ENCODE measurements at regions not wholly inside any gene's neighbourhood (a gene's known extent, or its start where the extent isn't known, plus 50 kb on each side); places are given as distances from the start of the nearest gene placed in this dataset.

DNA sequence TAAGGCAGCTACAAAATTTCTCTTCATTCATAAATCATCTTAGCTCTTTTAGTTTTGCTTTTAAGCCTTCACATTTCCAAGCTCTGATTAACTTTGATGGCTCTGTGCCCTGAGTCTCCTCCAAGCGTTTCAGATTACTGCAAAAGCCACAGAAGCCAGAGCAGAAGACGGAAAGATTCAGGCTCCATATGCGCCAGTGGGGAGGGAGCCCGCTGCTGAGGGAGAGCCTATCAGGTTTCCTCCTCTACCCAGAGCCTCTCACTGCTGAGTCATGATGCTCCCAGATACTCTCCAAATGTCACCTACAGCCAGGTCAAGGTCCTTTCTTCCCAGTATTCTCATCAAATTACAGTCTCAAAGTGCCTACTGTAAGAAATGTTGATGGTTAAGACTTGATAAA is 193.6 kb downstream of the RAP2A start:
- no peak for DNase-seq (ENCODE audit: low spot score in 2 of 2)
- FAIRE-seq = no peak

DNA sequence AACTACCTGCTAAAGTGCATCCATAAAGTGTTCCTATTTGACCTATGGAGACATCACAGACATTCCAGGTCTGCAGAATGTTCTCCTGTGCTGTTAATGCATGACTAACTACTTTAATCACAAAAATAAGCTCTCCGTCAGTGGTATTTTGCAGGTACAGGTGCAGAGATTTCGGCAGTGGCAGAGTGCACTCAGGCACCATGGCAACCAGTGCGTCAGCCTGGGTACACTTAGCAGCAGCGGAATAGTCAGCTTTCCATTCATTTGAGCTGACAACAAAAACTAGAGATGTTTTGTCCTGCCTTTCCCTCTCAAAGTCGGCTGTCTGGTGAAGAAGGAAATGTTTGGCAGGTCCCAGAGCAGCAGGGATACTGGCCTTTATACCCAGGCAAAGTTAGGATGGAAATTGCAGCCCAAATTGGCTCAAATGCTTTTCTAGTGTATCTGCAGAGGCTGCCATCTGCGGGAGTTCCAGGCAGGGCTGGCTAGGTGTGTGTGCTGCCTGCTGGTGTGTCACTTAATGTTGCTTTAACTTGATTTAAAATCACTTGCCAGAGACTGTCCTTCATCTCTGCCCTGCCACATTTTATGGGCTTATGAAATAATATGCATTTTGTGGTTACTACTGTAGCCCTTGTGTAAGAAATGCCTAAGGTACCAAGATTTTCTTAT is 195.8 kb downstream of the RAP2A start:
- FAIRE-seq = no peak
- DNase-seq (ENCODE audit: low spot score in 2 of 2) = no peak

- FAIRE-seq (no peak), DNase-seq (ENCODE audit: low spot score in 2 of 2) (no peak)
Measured at GRCh38 chr13:97630725-97631124, 196.8 kb downstream of the RAP2A start.

DNA sequence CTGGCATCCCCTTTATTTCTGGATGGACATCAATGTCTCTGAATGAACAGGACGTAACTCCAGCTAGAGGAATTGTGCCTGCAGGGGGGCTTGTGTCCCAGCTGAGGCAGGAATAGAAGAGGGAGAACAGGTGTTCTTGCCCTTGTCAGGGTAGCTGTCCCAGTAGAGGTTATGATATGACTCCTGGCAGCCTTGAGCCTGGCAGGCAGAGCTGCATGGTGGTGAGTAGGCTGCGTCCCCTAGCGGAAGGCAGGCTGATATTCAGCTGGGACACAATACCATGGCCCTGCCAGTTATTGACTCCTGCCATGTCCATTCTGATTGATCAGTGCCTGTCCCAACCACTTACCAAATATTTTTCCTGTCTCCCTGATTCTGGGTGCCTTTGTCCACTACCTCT is 197.2 kb downstream of the RAP2A start:
- DNase-seq (ENCODE audit: low spot score in 2 of 2) (no peak), FAIRE-seq (no peak)

DNA sequence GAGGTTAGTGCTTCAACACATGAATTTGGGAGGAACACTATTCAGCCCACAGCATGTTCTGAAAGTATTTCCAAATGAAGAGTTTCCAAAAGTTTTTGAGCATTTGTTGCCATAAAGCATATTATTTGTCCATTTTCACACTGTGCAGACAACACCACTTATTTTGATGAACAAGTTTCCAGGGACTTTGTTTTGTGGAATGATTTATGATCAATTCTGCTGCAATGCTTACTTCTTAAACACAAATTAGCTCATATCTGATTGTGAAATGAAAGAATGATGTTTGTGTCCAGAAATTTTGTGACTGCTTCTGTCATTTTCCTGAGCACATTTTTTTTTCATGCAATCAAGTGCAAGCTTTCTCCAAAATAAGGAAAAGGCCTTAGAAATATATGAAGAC is 205.3 kb downstream of the RAP2A start:
- no peak for FAIRE-seq
- no peak for DNase-seq (ENCODE audit: low spot score in 2 of 2)

- DNase-seq (ENCODE audit: low spot score in 2 of 2) (no peak), FAIRE-seq (no peak)
Measured at GRCh38 chr13:97640268-97640667, 206.3 kb downstream of the RAP2A start.

DNA sequence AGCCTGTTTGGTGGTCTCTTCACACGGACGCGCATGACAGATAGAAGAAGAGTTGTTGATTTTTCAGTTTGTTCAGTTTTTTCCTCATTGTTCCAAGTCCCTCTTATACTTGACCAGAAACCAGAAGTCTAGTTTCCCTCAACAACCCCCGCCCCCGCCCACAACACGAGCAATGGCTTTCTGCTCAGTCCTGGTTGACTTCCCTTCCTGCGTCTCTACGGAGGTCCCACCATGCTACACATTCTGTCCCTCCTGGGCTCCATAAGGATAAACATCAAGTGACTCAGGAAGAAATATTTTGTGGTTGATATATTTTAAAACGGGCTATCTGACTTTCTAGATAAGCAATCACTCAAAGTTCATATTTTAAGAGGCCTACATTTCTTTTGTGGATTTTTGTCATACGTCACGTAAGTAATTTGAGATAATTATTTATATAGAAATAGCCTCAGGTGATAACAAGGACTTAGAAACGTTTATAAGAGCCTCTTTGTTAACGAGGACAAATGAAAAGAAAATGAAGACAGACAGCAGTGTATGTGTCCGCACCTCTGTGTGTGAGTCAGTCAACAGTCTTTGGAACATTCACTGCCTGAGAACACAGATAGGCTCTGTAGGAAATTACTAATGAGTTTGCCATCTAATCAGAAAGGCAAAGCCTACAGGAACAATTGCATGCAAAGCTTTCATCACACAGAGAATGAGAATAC is 214.4 kb downstream of the RAP2A start:
- DNase-seq (ENCODE audit: low spot score in 2 of 2) (no peak), FAIRE-seq (no peak)

GRCh38 chr13:97648881-97649224 is 214.9 kb downstream of the RAP2A start:
- FAIRE-seq (no peak), DNase-seq (ENCODE audit: low spot score in 2 of 2) (no peak)

DNA sequence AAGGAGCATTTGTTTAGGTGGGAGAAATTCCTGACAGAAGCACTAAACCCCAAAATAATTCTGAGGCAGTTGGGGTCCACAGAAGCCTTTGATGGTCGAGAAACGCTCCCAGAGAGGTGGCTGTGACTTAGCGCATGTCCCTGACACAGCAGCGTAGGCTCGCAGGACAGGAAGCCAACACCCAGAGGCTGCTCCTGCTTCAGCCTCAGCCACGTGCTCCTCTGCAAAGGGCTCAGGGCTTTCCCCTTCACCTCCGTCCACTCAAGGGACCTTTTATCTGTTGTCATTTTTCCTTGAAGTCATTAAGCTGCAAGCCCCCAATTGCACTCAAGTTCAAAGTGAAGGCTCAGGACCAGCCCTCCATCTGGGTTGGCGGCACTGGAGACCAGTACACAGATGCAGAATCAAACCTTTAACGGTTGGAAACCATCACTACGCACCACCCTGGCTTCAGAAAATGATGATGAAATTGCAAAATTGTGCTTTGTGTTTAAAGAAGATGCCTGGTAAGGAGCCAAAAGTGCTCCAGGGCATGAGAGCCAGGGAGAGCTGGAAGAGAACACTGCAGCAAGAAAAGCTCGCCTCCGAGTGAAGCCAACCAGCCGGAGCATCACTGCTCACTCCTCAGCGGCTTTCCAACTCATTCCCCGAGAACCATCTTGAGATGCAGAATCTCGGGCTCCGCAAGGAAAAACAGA is 219.6 kb downstream of the RAP2A start:
- FAIRE-seq (no peak), DNase-seq (ENCODE audit: low spot score in 2 of 2) (no peak)

GRCh38 chr13:97654236-97654635 is 220.3 kb downstream of the RAP2A start:
- FAIRE-seq (no peak), DNase-seq (ENCODE audit: low spot score in 2 of 2) (no peak)

DNA sequence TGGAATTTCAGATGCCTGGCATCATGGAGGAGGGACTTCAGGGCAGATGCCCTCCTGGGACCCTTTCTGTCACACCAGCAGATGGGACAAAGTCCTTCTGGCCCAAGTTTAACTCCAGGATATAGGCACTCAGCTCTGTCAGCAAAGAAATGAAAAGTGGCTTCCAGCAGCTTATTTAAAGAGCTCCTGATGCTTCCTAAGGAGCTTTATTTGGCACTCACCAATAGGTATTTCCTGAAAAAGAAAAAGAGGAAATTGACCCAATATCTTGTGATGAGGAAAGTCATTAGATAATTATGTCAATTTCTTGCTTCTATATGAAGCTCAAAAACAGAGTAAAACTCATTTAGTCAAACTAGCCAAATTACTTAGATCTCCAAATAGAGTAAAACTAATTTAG is 224.6 kb downstream of the RAP2A start:
- FAIRE-seq (no peak), DNase-seq (ENCODE audit: low spot score in 2 of 2) (no peak)

- DNase-seq (ENCODE audit: low spot score in 2 of 2) (peak in 1 of 2 donors; percentile 19), FAIRE-seq (no peak)
Measured at GRCh38 chr13:97659602-97660001, 225.6 kb downstream of the RAP2A start.

GRCh38 chr13:97660594-97661260 is 226.8 kb downstream of the RAP2A start:
- FAIRE-seq (no peak), DNase-seq (ENCODE audit: low spot score in 2 of 2) (no peak)

DNA sequence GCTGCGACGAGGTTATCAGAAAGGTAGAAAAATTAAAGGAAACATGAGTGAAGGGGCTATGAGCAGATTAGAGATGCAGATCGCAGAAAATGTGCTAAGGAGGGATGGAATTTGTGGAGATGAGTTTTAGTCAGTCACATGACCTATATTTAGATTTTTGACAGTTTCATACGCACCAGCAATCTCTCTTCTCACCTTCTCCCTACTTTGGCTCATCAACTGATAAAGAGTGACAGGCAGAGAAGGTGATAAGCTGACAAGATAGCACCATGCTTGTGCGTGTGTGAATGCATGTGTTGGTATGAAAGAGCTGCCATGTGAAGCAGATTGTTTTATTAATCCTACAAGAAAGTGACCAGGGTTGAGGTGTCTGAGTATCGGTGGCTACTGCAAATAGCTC is 252.6 kb downstream of the RAP2A start:
- FAIRE-seq (no peak), DNase-seq (ENCODE audit: low spot score in 2 of 2) (no peak)

DNA sequence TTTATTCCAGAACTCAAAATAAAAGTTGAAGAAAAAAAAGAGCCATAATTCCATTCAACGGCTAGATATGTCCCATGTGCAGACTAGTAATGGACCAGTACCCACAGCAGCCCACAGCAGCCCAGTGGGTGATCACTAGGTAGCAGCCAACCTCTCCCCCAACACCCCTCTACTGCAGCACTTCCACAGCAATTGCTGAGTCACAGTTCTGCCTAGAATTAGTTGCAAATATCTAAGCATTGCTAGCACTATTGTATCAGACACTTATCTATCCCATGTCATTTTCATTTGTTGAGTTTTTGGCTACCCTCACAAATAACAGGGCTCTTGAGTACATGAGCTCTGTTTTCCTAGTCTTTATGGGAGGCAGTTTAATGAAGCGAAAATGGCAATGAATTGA is 258.7 kb downstream of the RAP2A start:
- no peak for FAIRE-seq
- no peak for DNase-seq (ENCODE audit: low spot score in 2 of 2)

DNA sequence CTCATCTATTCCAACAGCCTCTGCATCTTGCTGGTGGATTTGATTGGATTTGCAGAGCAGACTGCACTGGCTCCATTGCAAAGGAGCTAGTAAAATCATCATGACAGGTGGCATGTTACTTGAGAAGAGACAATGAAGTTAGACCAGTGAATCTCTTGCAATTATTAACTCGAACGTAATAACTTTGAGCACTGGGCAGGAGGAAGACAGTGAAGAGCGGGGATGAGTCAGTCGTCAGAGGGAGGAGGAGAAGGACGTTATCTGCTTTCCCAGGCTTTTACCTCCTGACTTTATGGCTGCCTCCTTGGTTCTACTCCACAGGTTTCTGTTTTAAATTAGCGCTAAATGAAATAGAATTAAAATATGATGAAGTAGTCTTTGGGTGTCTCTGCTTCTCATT is 257.8 kb upstream of the IPO5 start:
- FAIRE-seq (no peak), DNase-seq (ENCODE audit: low spot score in 2 of 2) (no peak)

DNA sequence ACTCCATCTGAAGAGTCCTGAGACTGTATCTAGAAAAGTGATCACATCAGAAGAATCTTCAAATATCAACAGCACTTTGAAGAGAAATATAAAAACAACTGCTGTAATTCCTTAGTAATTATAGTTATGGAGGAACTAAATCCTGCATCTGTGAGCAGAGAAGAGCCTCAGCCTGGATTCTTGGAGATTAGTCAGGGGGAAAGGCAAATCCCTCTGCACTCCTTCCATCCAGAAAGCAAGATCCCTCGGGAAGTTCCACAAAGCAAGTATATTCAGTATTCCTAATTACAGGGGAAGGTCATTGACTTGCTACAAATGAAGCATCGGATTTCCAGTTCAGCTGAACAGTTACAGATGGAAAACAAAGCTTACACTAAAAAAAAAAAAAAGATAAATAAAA is 256.6 kb upstream of the IPO5 start:
- FAIRE-seq (no peak), DNase-seq (ENCODE audit: low spot score in 2 of 2) (no peak)

DNA sequence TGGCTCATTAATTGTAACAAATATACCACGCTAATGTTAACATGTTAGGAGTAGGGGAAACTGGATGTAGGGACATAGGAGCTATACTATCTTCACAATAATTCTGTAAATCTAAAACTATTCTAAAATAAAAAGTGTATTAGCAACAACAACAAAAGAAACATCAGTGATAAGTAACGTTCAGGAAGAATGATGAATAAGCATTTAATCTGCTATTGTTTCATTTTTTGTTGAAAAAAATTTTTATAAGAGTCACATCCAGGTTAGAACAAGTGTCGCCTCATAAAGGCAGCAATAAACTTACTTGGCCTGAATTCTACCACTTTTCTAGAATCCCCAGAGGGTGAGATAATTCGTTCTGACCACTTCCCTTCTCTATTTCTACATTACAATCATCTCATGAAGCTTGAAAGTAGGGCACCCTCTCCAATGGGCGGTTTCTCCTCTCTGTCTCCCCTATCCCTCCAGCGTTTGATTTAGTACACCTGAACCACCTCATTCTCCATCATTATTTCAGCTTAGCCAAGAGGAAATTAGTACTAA is 253.1 kb upstream of the IPO5 start:
- FAIRE-seq = no peak
- no peak for DNase-seq (ENCODE audit: low spot score in 2 of 2)

DNA sequence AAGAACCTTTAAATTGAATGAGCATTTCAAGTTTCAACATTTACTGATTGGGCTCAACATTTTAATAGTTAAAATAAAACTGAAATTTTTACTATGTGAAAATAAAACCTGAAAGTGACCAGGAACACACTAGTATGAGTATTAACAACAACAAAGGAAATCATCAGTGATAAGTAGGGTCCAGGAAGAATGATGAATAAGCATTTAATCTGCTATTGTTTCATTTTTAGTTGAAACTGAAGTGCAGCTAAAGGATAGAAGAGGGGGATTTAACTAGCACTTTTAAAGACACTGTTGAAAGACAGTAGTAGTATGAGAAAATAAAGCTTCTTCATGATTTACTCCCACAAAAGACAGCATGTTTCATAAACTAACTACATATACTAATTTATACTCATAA is 250.9 kb upstream of the IPO5 start:
- FAIRE-seq (no peak), DNase-seq (ENCODE audit: low spot score in 2 of 2) (no peak)

DNA sequence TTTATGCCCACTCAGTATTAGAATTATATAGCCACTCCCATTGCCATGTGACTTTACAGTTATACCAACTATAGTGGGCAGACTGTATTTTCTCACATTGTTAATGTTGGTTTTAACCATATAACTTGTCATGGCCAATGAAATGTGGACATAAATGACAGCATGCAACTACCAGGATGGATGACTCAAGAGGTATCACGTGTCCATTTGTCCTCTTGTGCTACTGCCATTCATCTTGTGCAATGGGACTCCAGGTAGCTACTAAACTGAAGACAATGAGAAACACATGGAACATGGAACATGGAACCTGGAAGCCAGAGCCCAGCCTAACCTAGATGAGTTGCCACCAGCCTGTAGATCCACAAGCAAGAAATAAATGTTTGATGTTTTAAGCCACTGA is 242.7 kb upstream of the IPO5 start:
- FAIRE-seq = no peak
- no peak for DNase-seq (ENCODE audit: low spot score in 2 of 2)

DNA sequence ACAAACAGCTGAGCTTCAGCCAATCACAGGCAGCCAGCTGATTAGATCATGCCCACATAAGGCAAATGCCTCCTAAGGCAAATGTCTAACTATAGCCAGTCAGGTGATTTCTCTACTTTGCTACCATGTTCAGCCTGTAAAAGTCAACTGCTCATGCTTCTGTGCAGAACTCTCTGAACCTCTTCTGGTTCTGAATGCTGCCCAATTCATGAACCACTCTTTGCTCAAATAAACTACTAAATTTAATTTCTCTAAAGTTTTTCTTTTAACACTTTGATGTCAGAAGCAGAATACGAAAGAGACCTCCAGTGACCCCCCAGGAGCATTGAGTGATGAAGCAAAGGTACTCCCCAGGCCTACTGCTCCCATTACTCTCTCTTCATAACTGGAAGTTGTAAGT is 240.7 kb upstream of the IPO5 start:
- no peak for DNase-seq (ENCODE audit: low spot score in 2 of 2)
- no peak for FAIRE-seq

Measured in frontal cortex (tissue), 3 donors.